NCI-H510A (cell line): ENCODE measurements at regions not wholly inside any gene's neighbourhood (a gene's known extent, or its start where the extent isn't known, plus 50 kb on each side); places are given as distances from the start of the nearest gene placed in this dataset.
"Not testable (repeated sequence)": the region's sequence is repeated elsewhere in the genome, so short reads cannot be mapped to it uniquely, and the experiment has no call there.

Source experiments
- DNase-seq: peaks from one replicate; lab custom pipeline; 2025; lab: John Stamatoyannopoulos, UW

GRCh38 chr1:195202241-195202640, 1406.0 kb downstream of the KCNT2 start:
- peak; percentile 35 for DNase-seq

- DNase-seq, result no peak
Measured at GRCh38 chr1:195200772-195201171, 1407.5 kb downstream of the KCNT2 start.

GRCh38 chr1:195197116-195197515, 1411.1 kb downstream of the KCNT2 start:
- DNase-seq, result no peak

- no peak for DNase-seq
Measured at GRCh38 chr1:195195423-195196057, 1412.7 kb downstream of the KCNT2 start.

- DNase-seq, result no peak
Measured at GRCh38 chr1:195193134-195193533, 1415.1 kb downstream of the KCNT2 start.

GRCh38 chr1:195188821-195189220, 1419.4 kb downstream of the KCNT2 start:
- no peak for DNase-seq

GRCh38 chr1:195186544-195186943, 1421.7 kb downstream of the KCNT2 start:
- no peak for DNase-seq

- no peak for DNase-seq
Measured at GRCh38 chr1:195185736-195186135, 1422.5 kb downstream of the KCNT2 start.

GRCh38 chr1:195185321-195185720, 1422.9 kb downstream of the KCNT2 start:
- DNase-seq, result no peak

GRCh38 chr1:195173753-195174152, 1434.5 kb downstream of the KCNT2 start:
- no peak for DNase-seq

GRCh38 chr1:195159795-195160194, 1448.4 kb downstream of the KCNT2 start:
- not testable (repeated sequence) for DNase-seq

GRCh38 chr1:195158091-195158490, 1450.1 kb downstream of the KCNT2 start:
- DNase-seq, result no peak

GRCh38 chr1:195153107-195153506, 1455.1 kb downstream of the KCNT2 start:
- no peak for DNase-seq

GRCh38 chr1:195150768-195151167, 1457.5 kb downstream of the KCNT2 start:
- DNase-seq, result no peak

GRCh38 chr1:195141294-195141693, 1466.9 kb downstream of the KCNT2 start:
- no peak for DNase-seq

GRCh38 chr1:195130598-195130997, 1477.6 kb downstream of the KCNT2 start:
- no peak for DNase-seq

GRCh38 chr1:195122497-195122896, 1485.7 kb downstream of the KCNT2 start:
- no peak for DNase-seq

GRCh38 chr1:195113471-195113870, 1494.8 kb downstream of the KCNT2 start:
- DNase-seq, result no peak

GRCh38 chr1:195105773-195106172, 1502.5 kb downstream of the KCNT2 start:
- DNase-seq, result no peak

- no peak for DNase-seq
Measured at GRCh38 chr1:195105281-195105680, 1503.0 kb downstream of the KCNT2 start.

GRCh38 chr1:195097316-195097715, 1510.9 kb downstream of the KCNT2 start:
- peak; percentile 48 for DNase-seq

GRCh38 chr1:195096051-195096521, 1512.2 kb downstream of the KCNT2 start:
- no peak for DNase-seq

- no peak for DNase-seq
Measured at GRCh38 chr1:195085196-195085595, 1523.0 kb downstream of the KCNT2 start.

GRCh38 chr1:195082183-195082582, 1526.1 kb downstream of the KCNT2 start:
- no peak for DNase-seq
